DMS53 (cell line): ENCODE measurements at regions not wholly inside any gene's neighbourhood (a gene's known extent, or its start where the extent isn't known, plus 50 kb on each side); places are given as distances from the start of the nearest gene placed in this dataset.

Experiments used
- DNase-seq: peaks from one replicate; lab custom pipeline; 2025; lab: John Stamatoyannopoulos, UW

- no peak for DNase-seq
Measured at GRCh38 chr10:107616031-107616430, 451.5 kb upstream of the SORCS1 start.

DNA sequence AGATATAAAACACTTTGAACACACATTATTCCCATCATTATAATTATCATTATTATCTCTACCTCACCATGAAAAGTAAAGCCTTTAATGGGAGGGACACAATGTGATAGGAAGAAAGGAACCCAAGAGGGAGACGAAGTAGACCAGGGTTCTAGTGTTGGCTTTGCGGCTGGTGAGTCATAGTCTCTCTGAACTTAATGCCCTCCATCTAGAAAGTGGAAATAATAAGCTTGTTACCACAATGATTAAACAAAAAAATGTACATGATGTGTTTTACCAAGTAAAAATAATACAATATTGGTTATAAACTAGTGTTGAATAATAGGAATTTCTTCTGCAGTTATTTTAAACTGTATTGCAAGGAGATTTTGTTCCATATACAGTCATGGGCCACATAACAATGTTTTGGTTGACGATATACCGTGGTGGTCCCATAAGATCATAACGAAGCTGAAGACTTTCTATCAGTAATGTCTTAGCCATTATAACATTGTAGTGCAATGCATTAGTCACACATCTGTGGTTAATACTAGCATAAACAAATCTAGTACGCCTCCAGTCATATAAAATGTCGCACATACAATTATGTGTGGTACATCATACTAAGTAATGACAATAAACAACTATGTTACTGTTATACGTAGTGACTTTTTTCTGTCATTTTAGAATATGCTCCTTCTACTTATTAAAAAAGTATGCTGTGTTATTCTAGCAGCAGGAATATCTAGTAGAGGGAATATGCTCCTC is 450.6 kb upstream of the SORCS1 start:
- no peak for DNase-seq

DNA sequence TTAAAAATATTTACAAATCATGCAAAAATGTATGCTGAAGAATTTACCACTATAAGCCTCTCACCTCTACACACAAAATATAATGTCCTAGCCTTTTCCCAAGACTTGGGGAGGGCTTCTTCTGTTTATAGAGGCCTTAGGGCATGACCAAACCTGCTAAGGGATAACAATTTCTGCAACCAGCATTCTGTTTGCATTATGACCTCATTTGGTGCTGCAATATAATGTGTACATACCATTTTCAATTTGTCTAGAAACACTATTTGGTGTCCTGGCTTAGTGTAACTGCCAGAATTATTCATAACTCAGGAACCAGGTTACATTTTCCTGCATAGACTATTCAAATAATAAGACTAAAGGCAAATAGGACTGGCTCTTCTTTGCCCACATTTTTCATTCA is 446.6 kb upstream of the SORCS1 start:
- DNase-seq, result peak; percentile 62

GRCh38 chr10:107589081-107589480 is 424.6 kb upstream of the SORCS1 start:
- DNase-seq, result no peak

DNA sequence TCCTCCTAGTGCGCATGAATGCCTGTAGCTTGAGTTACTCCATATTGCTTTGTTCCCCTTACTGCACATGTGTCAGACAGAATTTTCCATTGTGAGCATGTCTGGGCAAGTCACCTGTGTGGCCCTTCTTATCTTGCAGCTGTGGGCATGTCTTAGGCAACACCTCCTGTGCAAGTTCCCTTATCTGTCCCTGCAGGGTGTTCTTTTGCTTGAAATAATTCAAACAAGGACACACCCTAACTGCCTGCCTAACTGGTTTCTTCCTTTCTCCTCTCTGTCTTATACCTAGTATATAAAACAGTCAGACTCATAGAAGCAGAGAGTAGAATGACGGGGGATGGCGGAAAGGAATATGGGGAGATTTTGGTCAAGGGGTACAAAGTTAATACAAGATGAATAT is 421.1 kb upstream of the SORCS1 start:
- DNase-seq, result no peak

- no peak for DNase-seq
Measured at GRCh38 chr10:107583974-107584373, 419.5 kb upstream of the SORCS1 start.

DNA sequence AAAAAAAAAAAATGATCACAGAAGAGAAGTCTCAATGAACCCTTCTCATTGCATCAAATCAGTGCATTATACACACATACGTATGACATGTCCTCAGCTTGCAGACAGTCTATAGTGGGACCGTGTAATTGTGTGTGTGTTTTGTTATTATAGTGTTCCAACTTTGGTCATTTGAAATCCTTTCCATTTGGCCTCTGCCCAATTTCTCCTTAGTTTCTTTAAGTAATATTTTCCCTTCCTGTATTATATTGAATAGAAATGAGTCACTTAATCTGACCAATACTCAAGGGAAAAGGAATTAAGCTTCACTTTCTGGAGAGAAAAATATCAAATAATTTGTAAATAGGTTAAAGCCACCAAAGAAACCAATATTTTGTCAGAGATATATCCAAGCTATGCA is 415.5 kb upstream of the SORCS1 start:
- no peak for DNase-seq

DNA sequence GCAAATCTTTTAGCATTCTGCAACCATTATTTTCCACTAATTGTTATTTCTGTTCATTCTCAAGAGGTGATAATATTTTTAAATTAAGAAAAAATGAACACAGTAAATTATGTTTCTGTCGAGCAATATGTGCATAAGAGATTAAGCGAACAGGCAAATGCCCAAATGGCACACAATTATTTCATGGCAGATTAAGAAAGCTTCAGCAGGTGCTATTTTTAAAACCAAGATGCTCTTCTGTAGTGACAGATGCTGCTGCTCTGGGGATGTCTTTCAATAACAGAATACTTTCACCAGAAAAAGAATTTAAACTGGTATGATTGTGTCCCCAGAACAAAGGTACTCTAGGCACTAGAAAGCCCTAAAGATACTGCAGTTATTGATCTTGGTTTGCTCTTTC is 412.7 kb upstream of the SORCS1 start:
- no peak for DNase-seq

DNA sequence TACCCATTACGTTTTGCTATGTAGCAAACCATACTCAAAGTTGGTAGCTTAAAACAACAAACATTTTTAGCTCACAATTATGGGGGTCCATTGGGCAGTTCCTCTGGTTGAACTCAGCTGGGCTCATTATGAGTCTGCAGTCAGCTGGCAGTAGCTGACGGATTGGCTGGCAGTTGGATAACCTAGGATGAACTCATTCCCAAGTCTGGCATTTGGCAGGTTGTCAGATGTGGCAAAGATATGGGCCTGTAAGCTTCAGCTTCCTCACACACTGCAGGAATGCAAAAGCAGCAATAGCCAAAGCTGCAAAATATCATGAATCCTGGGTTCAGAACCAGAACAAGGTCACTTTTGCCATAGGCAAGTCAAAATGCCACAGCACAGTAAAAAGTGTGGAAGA is 412.2 kb upstream of the SORCS1 start:
- no peak for DNase-seq

- DNase-seq, result no peak
Measured at GRCh38 chr10:107565014-107565413, 400.5 kb upstream of the SORCS1 start.

DNA sequence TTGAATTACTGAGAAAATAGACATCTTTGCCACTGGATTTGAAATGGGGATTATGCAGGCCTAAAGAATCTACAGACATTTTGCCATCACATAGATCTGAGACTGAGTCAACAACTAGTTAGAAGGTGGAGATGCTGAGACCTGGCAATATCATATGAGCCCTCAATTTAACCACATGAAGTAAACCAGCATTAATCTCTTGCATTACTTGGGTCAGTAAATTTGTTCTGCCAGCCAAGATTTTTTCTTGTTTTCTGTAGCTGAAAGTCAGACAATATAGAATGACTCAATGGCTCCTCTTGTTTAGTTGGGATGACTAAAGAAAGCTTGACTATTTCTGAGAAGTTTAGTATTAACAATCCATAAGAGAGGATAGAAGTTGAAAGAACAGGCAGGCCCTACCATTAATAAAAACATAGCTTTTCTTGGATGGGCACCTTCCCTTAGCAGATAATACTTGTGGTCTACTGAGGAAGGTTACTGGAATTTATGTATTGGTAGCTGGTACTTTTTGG is 396.7 kb upstream of the SORCS1 start:
- no peak for DNase-seq

DNA sequence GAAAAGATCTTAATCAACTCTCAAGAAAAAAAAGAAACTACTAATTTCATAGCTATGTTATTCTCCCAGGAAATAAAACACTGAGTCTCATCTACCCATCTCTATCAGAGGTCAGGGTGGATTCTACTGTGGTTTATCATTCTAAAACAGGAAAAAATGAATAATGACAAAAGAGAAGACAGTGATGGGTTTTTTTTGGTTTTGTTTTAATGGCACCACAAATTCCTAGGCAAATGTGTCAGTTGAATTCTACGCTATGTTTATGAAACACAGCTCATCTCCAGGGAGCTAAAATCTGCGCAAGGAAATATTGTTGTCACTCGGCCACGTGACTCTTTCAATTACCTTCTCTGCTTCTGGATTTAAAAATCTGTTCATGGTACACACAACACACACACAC is 393.4 kb upstream of the SORCS1 start:
- DNase-seq, result no peak

DNA sequence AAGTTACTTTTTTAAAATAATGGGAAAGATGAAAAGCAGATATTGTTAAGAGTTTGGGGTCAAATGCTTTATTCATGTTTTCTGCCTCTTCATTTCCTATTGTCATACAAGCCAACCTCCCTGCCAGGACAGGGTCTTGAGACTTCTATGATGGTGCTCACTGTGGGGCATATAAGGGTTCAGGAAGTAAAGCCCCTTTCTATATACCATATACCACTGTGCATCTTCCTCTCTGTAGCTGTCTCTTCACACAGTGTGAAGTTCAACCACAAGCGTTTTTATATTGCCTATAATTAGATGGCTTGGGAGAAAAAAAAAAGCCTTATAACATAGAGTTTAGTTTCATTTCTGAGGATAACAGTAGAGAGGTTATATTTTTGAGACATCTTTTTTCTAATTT is 389.8 kb upstream of the SORCS1 start:
- no peak for DNase-seq

GRCh38 chr10:107553470-107553869 is 389.0 kb upstream of the SORCS1 start:
- DNase-seq, result no peak

DNA sequence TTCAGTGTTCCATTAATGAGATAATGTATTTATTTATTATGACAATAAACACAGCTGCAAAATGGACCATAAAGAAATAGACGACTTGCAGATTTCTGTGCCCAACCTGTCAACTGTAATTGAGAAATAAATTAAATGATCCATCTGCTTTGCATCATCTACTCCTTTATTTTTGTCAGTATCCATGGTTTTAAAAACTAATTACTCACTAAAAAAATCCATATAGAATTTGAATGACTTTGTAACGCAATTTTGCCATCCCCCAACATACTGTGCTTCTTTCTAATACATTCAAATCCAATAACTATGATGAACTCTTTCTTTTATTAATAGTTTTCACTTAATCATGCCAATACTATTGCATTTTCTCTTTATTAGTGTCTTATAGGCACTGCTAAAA is 388.5 kb upstream of the SORCS1 start:
- DNase-seq, result no peak

DNA sequence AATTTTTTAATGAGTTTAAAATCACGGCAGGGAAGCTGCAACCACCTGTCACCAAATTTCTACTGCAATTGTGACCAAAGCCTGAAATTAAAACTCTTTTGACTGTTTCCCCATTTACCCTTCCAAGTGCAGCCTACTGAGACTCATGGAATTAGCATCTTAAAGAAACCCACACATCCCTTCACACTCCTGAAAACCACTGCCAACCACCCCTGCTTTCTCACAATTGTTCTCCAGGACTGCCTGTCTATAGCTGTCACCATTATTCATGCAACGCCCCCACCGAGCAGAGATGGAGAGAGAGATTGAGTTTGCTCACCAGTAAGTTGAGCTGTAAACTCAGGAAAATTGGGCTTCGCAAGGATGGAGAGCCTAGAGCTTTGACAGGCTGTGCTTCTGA is 383.8 kb upstream of the SORCS1 start:
- DNase-seq, result no peak

DNA sequence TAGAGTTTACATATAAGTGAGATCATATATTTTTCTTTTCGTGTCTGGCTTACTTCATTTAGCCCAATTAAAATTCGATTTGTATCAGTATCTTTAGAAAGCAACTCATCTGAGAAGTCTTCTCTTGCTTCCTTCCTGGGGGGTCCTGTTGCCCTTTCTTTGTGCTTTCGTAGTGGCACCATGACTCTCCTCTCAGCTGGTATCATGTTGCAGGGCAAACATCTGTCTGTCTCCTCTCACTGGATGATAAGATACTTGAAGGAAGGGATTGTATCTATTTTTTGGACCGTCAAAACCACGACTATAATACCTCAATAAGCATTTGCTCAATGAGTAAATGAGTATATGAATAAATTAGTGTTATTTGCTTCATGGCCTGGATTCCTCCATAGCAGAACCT is 382.5 kb upstream of the SORCS1 start:
- peak; percentile 8 for DNase-seq

DNA sequence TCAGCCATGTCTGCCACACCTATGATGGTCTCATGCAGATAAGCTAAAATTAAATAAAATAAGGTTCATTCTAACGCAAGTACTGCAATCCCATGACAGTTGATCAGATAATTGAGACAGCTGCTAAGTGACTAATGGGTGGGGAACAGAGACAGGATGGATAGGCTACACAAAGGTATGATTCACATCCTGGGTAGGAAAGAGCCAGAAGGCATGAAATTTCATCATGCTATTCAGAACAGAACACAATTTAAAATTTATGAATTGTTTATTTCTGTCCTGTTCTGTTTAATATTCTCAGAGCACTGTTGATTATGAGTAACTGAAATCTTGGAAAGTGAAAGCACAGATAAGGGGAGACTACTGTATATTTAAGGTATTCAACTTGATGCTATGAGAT is 381.8 kb upstream of the SORCS1 start:
- peak; percentile 19 for DNase-seq

- DNase-seq, result no peak
Measured at GRCh38 chr10:107545717-107546116, 381.2 kb upstream of the SORCS1 start.

DNA sequence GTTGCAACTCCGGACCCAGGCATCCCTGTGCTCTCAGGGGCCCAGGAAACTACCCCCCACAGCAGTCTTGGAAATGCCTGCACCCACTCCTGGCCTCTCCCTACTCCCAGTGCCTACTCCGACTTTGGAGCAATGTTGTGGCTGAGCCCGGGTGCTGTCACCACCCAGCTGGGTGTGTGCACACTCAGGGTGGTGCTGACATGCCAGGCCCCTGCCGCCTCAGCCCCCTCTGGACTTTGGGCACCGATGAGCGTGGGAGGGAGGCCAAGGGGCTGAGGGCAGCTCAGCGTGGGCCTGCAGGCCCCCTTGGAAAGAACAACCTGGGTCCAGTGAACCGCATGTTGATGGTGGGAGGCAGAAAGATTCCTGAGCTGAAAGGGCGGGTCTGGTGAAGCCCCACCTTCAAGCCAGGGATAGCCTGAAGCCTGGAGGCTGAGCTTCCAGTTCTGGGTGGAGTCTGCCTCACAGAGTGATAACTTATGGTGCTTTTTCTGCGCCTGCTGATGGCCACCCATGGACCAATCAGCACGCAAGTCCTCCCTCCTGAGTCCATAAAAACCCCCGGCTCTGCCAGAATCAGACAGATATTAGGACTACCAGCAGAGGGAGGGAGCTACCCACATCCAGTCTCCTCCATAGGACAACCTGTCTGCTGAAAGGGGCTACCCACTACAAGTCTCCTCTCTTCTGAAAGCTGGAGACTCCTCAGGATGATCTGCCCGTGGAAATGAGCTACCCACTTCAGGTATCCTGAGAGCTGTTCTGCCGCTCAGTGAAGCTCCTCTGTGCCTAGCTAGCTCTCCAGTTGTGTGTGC is 380.4 kb upstream of the SORCS1 start:
- DNase-seq, result no peak

- DNase-seq, result no peak
Measured at GRCh38 chr10:107542607-107543006, 378.1 kb upstream of the SORCS1 start.

GRCh38 chr10:107542016-107542415 is 377.5 kb upstream of the SORCS1 start:
- DNase-seq, result no peak

- no peak for DNase-seq
Measured at GRCh38 chr10:107540981-107541380, 376.5 kb upstream of the SORCS1 start.
